Activated B cell treated with CpG ODN at 0.5 μM for 24 hours (primary cell): ENCODE measurements at regions not wholly inside any gene's neighbourhood (a gene's known extent, or its start where the extent isn't known, plus 50 kb on each side); places are given as distances from the start of the nearest gene placed in this dataset.

Source experiments
- ATAC-seq: fragments of 200-7000 bp; cut with Tn5 transposase; one replicate; pipeline ENCODE4 v1.10.0; 2021; ENCODE audit warnings: low read depth, mild to moderate bottlenecking, moderate library complexity
- CTCF ChIA-PET: fragments of 350-600 bp; sonication (Branson Sonifier 250); formaldehyde crosslinking; loops from one replicate; lab custom pipeline; 2021; ENCODE audit warnings: antibody characterized with exemption; lab: Charles Lee
- POLR2A ChIA-PET: fragments of 350-600 bp; sonication (Branson Sonifier 250); formaldehyde crosslinking; loops from one replicate; lab custom pipeline; 2021; ENCODE audit warnings: antibody characterized with exemption; lab: Charles Lee
- DNase-seq: peaks from one replicate; pipeline ENCODE4 v3.0.0; 2022
- H3K27ac Mint-ChIP-seq: one replicate; pipeline ENCODE4 v1.8.0; 2020; ENCODE audit warnings: mixed read lengths
- H3K27me3 Mint-ChIP-seq: one replicate; pipeline ENCODE4 v1.8.0; 2021; ENCODE audit warnings: mixed read lengths
- H3K36me3 Mint-ChIP-seq: one replicate; pipeline ENCODE4 v1.8.0; 2021; ENCODE audit warnings: low read depth, mixed read lengths
- H3K4me1 Mint-ChIP-seq: one replicate; pipeline ENCODE4 v1.8.0; 2021; ENCODE audit warnings: mixed read lengths
- H3K4me3 Mint-ChIP-seq: one replicate; pipeline ENCODE4 v1.8.0; 2020; ENCODE audit warnings: mild to moderate bottlenecking, mixed read lengths
- H3K9me3 Mint-ChIP-seq: one replicate; pipeline ENCODE4 v1.8.0; 2020; ENCODE audit warnings: mixed read lengths
- CTCF ChIP-seq: fragments of 200-600 bp; IDR thresholded peaks from one replicate; pipeline ENCODE4 v1.8.0; 2022; ENCODE audit warnings: antibody characterized with exemption, mild to moderate bottlenecking
- intact Hi-C: fragments of 100-400 bp; cut with micrococcal nuclease; formaldehyde crosslinking; loops from one replicate; pipeline ENCODE4 v1.15.1; 2024

GRCh38 chr5:158468444-158468843 is 609.5 kb upstream of the CLINT1 start:
- H3K4me3 Mint-ChIP-seq = no peak overlapping the region
- TF ChIP-seq CTCF = no peak

GRCh38 chr5:158466191-158466590 is 607.2 kb upstream of the CLINT1 start:
- DNase-seq = no peak
- Mint-ChIP-seq H3K27me3 (no peaks in the 10 kb centered on the region), H3K27ac (no peak overlapping the region), H3K4me1 (peaks cover 17% of the 10 kb centered on the region), H3K4me3 (no peak overlapping the region), H3K9me3 (peaks cover 2% of the 10 kb centered on the region), H3K36me3 (no peaks in the 10 kb centered on the region)
- ChIA-PET CTCF (no interaction called here), POLR2A (no interaction called here)
- TF ChIP-seq CTCF = no peak
- no peak for ATAC-seq
- intact Hi-C loops = no loop called here

More at GRCh38 chr5:158468444-158468843, 609.5 kb upstream of the CLINT1 start:
- ChIA-PET POLR2A (no interaction called here), CTCF (no interaction called here)
- H3K27ac Mint-ChIP-seq = no peak overlapping the region
- peaks cover 17% of the 10 kb centered on the region for H3K4me1 Mint-ChIP-seq
- no peaks in the 10 kb centered on the region for H3K27me3 Mint-ChIP-seq
- peaks cover 2% of the 10 kb centered on the region for H3K9me3 Mint-ChIP-seq
- intact Hi-C loops = no loop called here
- H3K36me3 Mint-ChIP-seq = no peaks in the 10 kb centered on the region
- ATAC-seq (no peak), DNase-seq (no peak)

GRCh38 chr5:158465086-158465972 is 606.4 kb upstream of the CLINT1 start:
- Mint-ChIP-seq H3K9me3 (peaks cover 2% of the 10 kb centered on the region), H3K36me3 (no peaks in the 10 kb centered on the region), H3K27ac (no peak overlapping the region), H3K4me1 (peaks cover 17% of the 10 kb centered on the region), H3K27me3 (no peaks in the 10 kb centered on the region), H3K4me3 (no peak overlapping the region)
- ChIA-PET POLR2A (no interaction called here), CTCF (no interaction called here)
- DNase-seq (no peak), ATAC-seq (no peak)
- intact Hi-C loops = no loop called here
- no peak for TF ChIP-seq CTCF

- DNase-seq = no peak
- Mint-ChIP-seq H3K27ac (no peak overlapping the region), H3K4me1 (peaks cover 17% of the 10 kb centered on the region), H3K27me3 (no peaks in the 10 kb centered on the region), H3K36me3 (no peaks in the 10 kb centered on the region), H3K9me3 (peaks cover 1% of the 10 kb centered on the region), H3K4me3 (no peak overlapping the region)
- intact Hi-C loops = no loop called here
- ATAC-seq = peak; percentile 49
- ChIA-PET CTCF (no interaction called here), POLR2A (no interaction called here)
- no peak for TF ChIP-seq CTCF
Observed at GRCh38 chr5:158464383-158464782, 605.4 kb upstream of the CLINT1 start.

- H3K4me3 Mint-ChIP-seq = no peak overlapping the region
- H3K27ac Mint-ChIP-seq = no peak overlapping the region
- peaks cover 17% of the 10 kb centered on the region for H3K4me1 Mint-ChIP-seq
- DNase-seq = no peak
- POLR2A ChIA-PET = no interaction called here
- no peak for ATAC-seq
- CTCF ChIA-PET = no interaction called here
- intact Hi-C loops = no loop called here
- no peaks in the 10 kb centered on the region for H3K27me3 Mint-ChIP-seq
- no peaks in the 10 kb centered on the region for H3K36me3 Mint-ChIP-seq
- TF ChIP-seq CTCF = no peak
- no peaks in the 10 kb centered on the region for H3K9me3 Mint-ChIP-seq
Observed at GRCh38 chr5:158463938-158464337, 605.0 kb upstream of the CLINT1 start.
